ENCODE measurements at regions not wholly inside any gene's neighbourhood (a gene's known extent, or its start where the extent isn't known, plus 50 kb on each side); places are given as distances from the start of the nearest gene placed in this dataset.

DNA sequence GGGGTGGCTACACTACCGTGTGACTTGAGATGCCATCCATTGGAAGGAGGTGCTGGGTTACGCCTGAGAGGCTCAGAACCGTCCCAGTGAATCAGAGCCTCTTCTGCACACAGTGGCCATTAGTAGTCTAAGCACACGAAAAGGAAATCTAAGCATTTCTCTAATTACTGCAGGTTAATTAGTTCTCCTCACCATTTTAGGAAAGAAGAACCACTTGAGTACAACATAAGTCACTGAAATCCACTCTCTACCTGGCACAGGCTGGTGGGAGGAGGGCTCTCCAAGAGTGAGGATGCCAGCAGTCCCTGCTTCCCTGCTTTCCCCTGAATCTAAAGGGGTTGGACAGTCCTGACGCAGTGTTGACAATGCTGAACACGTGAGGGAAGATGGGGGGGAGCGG lies 606.3 kb downstream of the NPHP4 start:
- TF ChIP-seq, protein P1, sequence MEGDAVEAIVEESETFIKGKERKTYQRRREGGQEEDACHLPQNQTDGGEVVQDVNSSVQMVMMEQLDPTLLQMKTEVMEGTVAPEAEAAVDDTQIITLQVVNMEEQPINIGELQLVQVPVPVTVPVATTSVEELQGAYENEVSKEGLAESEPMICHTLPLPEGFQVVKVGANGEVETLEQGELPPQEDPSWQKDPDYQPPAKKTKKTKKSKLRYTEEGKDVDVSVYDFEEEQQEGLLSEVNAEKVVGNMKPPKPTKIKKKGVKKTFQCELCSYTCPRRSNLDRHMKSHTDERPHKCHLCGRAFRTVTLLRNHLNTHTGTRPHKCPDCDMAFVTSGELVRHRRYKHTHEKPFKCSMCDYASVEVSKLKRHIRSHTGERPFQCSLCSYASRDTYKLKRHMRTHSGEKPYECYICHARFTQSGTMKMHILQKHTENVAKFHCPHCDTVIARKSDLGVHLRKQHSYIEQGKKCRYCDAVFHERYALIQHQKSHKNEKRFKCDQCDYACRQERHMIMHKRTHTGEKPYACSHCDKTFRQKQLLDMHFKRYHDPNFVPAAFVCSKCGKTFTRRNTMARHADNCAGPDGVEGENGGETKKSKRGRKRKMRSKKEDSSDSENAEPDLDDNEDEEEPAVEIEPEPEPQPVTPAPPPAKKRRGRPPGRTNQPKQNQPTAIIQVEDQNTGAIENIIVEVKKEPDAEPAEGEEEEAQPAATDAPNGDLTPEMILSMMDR (IDR thresholded peaks at IDR 0.05), result no peak
- TF ChIP-seq POLR2AphosphoS5 (IDR thresholded peaks at IDR 0.05) (no peak), EP300 (IDR thresholded peaks at IDR 0.05) (no peak), POLR2A (IDR thresholded peaks at IDR 0.05) (no peak)
